DMS153 treated with DMSO at 0.1 percent for 48 hours (cell line): ENCODE measurements at regions not wholly inside any gene's neighbourhood (a gene's known extent, or its start where the extent isn't known, plus 50 kb on each side); places are given as distances from the start of the nearest gene placed in this dataset.
"Not testable (repeated sequence)": the region's sequence is repeated elsewhere in the genome, so short reads cannot be mapped to it uniquely, and the experiment has no call there.

Source experiments
- DNase-seq: peaks from one replicate; lab custom pipeline; 2025; ENCODE audit not compliant: unreplicated experiment; lab: John Stamatoyannopoulos, UW

- DNase-seq: no peak
Measured at GRCh38 chr11:115632061-115632460, 127.8 kb upstream of the CADM1 start.

- DNase-seq: no peak
Measured at GRCh38 chr11:115631609-115632008, 127.4 kb upstream of the CADM1 start.

- DNase-seq: no peak
Measured at GRCh38 chr11:115630214-115630613, 126.0 kb upstream of the CADM1 start.

DNA sequence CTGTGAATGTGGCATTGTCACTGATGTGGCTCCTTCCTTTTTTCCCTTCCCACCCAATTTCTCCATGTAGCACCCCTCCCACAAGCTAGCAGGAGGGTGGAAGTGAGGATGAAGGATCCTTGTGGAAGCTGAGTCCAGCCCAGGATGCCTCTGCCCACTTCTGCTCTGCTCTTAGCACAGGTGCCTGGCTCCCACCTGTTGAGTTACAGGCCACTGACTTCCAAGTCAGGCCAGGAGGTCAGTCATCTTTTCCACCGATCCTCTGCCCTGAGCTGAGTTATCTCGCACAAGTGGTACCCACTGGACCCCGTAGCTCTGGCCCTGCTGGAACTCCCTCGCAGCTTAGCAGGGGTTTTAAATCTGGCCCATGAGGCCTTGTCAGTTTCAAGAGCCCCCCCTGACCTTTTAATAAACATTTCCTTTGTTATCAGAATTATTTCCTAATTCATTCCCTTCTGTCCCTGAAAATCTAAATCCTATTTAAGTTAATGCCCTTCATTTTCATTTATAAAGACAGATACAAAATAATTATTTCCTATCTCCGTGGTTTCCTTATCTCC is 125.3 kb upstream of the CADM1 start:
- DNase-seq: no peak

DNA sequence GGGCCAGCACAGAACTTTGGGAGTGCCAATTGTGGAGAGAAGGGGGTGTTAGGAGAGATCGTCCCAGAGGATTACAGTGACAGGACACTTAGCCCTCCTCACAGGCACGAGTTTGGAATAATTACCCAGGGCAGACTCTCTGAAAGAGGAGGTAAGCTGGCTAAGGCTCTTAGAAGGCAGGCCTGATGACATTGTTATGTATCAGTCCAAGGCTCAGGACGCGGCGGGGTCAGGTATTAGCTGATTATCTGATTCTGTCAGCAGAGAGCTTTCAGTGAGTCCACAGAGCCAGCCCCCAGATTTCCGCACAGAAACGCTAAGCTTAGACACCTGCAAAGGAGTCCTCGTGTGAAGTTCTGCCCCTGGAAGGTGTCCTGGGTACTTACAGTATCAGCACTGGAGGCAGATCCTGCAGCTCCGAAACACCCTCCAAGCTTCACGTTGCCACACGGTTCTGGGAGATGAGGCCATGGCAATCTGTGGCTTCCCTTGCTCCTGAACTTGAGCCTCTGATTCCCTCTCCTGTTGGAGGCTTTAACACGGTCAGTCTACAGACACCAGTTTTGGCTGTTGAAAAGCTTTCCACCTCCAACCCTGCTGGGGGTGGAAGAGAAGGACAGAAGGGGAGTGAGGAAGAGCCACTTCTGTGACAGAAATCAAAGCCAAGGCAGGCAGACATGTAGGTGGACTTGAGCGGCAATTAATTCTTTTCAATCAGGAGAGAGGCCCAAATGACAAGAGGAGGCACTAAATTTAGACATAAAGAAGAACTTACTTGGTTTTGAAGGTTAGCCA is 123.6 kb upstream of the CADM1 start:
- no peak for DNase-seq

DNA sequence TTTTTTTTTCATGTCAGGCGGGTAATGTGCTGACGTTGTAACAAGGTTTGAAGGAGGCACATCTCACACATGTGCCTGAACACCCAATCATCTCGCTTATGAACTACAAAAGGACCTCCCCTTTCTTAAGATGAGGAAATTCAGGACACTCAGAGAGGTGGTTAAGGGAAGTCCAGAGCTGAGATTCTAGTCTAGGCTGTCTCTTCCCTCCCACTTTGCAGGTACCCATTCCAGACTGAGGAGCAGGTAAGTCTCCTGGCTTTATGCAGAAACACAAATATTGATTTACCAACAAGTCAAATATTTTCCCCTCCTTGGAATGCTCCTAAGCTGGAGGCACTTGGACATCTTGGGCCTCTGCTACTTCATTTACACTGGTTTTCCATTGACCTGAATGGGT is 122.9 kb upstream of the CADM1 start:
- no peak for DNase-seq

DNA sequence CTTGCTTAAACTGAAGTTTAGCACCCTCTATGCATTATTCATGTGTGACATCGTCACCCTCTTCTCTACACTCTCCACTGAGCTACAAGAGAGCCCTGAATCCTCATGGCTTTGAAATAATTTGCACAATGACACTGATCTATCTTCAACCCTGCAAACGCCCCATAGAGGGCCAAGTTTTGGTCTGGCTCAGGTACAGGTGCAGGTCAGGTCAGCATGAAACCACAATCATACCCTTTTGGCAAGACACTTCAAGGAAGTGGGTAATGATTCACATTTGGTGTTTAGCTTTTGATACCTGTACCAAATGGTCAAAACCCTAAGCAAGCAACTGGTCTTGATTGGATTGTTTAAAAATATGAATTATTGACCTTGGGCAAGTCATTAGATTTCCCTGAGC is 122.2 kb upstream of the CADM1 start:
- DNase-seq: no peak

DNA sequence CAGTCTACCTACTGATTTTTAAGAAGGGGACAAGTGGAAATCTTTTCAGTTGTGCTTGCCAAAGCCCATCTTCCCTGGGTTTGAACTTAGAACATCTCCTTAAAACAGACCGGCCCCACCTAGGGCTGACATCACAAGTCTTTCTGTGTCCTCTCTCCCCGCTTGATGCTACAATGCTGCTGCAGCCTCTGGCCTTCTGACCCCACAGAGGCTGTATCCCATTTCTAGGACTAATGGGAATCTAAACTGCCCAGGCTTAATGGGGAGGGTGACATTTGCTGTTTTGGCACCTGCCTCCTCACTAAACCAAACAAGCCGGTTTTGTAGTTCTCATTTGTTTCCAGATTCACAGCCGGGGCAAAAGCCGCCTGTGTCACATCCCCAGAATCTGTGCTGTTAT is 121.3 kb upstream of the CADM1 start:
- no peak for DNase-seq

GRCh38 chr11:115624065-115624464 is 119.8 kb upstream of the CADM1 start:
- DNase-seq: no peak

GRCh38 chr11:115623021-115623451 is 118.8 kb upstream of the CADM1 start:
- no peak for DNase-seq

GRCh38 chr11:115618428-115618827 is 114.2 kb upstream of the CADM1 start:
- DNase-seq: no peak

GRCh38 chr11:115617767-115618166 is 113.6 kb upstream of the CADM1 start:
- no peak for DNase-seq

DNA sequence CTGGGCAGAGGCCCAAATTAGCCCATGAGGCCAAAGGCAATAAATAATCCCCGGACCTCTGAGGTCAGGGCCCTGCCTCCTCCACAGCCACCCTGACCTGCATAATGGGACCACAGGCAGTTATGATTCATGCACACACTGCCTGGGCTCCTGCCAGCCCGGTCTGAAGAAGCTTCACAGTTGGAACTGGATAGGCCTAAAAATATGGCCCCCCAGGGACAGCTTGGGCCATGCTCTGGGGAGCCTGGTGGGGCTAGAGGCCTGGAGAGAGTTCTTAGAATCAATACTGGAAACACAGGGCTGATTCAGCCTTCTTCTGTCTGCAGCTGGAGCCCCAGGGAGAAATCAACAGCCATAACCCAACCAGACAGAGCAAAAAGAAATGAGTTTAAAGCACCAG is 112.8 kb upstream of the CADM1 start:
- no peak for DNase-seq

DNA sequence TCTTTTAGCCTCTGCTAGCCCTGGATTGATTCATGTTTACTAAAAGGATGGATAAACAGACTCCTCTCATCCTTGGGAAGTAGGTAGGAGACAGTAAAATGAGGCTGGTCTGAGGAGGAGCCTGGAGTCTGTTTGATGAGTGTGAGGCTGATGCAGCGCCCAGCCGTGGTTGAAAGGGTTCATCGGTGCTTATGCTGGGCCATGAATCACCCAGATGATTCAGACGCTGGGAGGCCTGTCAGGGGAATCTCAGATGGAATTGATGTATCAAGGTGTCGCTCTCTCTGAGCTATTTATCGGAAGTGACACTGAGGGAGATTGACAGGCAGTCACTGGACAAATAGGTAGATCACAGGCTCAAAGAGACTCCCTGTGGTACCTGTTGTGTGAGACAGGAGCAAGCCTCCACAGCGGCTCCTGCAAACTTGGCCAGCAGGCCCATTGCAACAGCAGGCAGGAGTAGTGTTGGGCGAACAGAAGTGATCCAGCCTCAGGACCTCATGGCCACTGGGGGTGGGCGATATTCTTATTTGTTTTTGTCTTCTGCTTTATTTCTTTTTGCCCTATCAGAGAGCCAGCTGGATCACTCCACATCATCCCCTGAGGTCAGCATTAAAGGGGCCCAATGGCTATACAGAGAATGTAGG is 109.9 kb upstream of the CADM1 start:
- DNase-seq: no peak

DNA sequence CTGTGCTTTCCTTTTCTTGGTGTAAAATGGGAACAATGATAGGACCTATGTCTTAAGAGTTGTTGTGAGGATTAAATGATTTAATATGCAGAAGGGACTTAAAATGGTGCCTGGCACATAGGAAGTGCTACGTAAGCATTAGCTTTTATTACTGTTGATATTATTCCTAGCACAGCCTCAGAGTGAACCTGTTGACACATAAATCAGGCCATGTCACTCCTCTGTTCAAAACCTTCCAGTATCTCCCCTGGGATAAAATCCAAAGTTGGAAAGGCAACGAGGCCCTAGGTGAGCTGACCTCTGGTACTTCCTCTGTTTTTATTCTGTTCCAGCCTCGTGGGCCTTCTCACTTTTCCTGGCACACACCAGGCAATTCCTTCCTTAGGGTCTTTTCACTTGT is 108.8 kb upstream of the CADM1 start:
- DNase-seq: no peak

DNA sequence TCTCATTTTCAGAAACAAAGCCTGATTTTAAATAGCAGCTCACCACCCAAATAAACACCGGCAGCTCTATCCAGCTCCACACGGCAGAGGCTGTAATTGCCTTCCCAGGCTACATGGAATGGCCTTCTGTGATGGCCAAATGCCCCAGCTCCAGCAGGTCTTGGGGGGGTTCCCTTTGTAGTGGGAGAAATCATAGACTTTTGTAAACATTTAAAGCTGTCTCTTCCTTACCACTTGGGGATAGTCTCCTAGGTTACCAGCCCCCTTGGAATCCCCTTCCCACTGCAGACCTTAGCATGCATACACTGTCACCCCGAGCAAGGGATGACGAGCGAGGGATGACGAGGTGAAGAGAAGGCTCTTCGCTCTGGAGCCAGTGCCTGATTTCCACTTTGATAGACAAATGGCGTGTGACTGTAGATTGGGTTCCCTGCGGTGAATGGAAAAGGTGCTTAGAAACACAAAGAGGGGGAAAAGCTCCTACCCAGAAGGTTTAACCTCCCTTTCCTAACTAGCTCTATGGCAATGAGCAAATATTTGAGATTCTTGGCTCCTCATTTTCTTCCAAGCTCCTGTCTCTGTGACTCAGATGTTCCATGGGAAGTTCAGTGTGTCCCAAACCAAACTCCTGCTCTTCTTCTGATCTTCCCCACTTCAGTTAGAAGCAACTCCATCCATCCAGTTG is 108.0 kb upstream of the CADM1 start:
- no peak for DNase-seq

GRCh38 chr11:115611343-115611742 is 107.1 kb upstream of the CADM1 start:
- no peak for DNase-seq

- DNase-seq: no peak
Measured at GRCh38 chr11:115610908-115611307, 106.7 kb upstream of the CADM1 start.

GRCh38 chr11:115610234-115610633 is 106.0 kb upstream of the CADM1 start:
- DNase-seq: not testable (repeated sequence)

GRCh38 chr11:115608976-115609375 is 104.8 kb upstream of the CADM1 start:
- DNase-seq: no peak

- DNase-seq: no peak
Measured at GRCh38 chr11:115607621-115608221, 103.5 kb upstream of the CADM1 start.
